Progenitor cell of endocrine pancreas (in vitro differentiated cells): ENCODE measurements at regions not wholly inside any gene's neighbourhood (a gene's known extent, or its start where the extent isn't known, plus 50 kb on each side); places are given as distances from the start of the nearest gene placed in this dataset.

ENCODE experiments used
- DNase-seq: peaks from one replicate; pipeline ENCODE4 v3.0.0; 2021; ENCODE audit warnings: low spot score; ENCODE audit not compliant: unreplicated experiment
- H3K27ac Mint-ChIP-seq: 2 replicates; pipeline ENCODE4 v1.8.0; 2021; ENCODE audit warnings: mild to moderate bottlenecking, moderate library complexity, mixed read lengths
- H3K27me3 Mint-ChIP-seq: 2 replicates; pipeline ENCODE4 v1.8.0; 2021; ENCODE audit warnings: mixed read lengths
- H3K36me3 Mint-ChIP-seq: 2 replicates; pipeline ENCODE4 v1.8.0; 2022; ENCODE audit warnings: mixed read lengths; ENCODE audit not compliant: insufficient read depth
- H3K4me1 Mint-ChIP-seq: 2 replicates; pipeline ENCODE4 v1.8.0; 2021; ENCODE audit warnings: low read depth, mixed read lengths
- H3K4me3 Mint-ChIP-seq: 2 replicates; pipeline ENCODE4 v1.8.0; 2021; ENCODE audit warnings: low read depth, mild to moderate bottlenecking, moderate library complexity, mixed read lengths
- H3K9me3 Mint-ChIP-seq: 2 replicates; pipeline ENCODE4 v1.8.0; 2021; ENCODE audit warnings: low read depth, mixed read lengths
- CTCF ChIP-seq: fragments of 200-600 bp; sonication (generic); IDR thresholded peaks from one replicate; pipeline ENCODE4 v1.5.0; 2021; ENCODE audit warnings: antibody characterized with exemption, mild to moderate bottlenecking; ENCODE audit not compliant: unreplicated experiment

DNA sequence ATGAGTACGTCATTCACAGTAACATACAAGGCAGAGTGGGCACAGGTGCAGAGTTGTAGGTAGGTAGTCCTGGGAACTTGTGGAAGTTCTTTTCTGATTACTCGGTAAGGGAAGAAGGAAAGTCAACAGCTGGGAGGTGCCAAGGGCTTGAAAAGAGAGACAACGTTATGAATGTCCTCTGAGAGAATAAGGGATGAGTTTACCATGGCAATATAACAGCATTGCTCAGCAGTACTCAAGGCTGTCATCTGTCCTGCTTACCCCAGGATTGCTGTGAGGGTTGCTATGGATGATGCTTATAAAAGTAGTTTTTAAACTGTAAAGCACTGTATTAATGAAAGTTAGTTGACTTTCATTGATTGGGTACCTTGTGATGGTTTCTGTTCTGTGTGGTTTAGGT is 369.1 kb upstream of the SGCD start:
- no peak for TF ChIP-seq CTCF
- H3K9me3 Mint-ChIP-seq = no peaks in the 10 kb centered on the region
- no peak overlapping the region for H3K27ac Mint-ChIP-seq
- no peaks in the 10 kb centered on the region for H3K36me3 Mint-ChIP-seq
- H3K4me1 Mint-ChIP-seq = no peaks in the 10 kb centered on the region
- no peak overlapping the region for H3K4me3 Mint-ChIP-seq
- H3K27me3 Mint-ChIP-seq = no peaks in the 10 kb centered on the region
- no peak for DNase-seq

DNA sequence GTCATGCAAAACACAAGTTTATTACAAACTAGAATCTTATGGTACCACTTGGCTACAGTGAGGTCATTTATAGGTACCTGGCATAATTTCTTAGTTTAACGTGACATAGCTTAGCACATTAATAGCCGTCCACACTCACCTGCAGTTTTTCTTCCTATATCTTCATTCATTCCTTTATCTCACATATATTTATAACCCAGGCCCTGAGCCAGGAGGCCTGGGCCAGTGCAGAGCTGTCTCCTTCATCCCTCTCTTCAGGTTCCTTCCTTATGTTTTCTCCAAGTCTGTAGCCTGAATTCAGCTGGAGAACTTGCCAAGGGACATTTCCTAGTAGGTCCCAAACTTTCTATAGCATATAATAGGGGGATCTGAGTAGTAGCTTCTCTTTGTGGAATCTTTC is 367.9 kb upstream of the SGCD start:
- Mint-ChIP-seq H3K27me3 (no peaks in the 10 kb centered on the region), H3K4me3 (no peak overlapping the region), H3K9me3 (no peaks in the 10 kb centered on the region), H3K27ac (no peak overlapping the region), H3K4me1 (no peaks in the 10 kb centered on the region), H3K36me3 (no peaks in the 10 kb centered on the region)
- TF ChIP-seq CTCF = no peak
- no peak for DNase-seq

GRCh38 chr5:155960177-155960576 is 366.8 kb upstream of the SGCD start:
- no peaks in the 10 kb centered on the region for H3K4me1 Mint-ChIP-seq
- no peak overlapping the region for H3K4me3 Mint-ChIP-seq
- no peaks in the 10 kb centered on the region for H3K9me3 Mint-ChIP-seq
- H3K27ac Mint-ChIP-seq = no peak overlapping the region
- H3K36me3 Mint-ChIP-seq = no peaks in the 10 kb centered on the region
- no peak for DNase-seq
- no peaks in the 10 kb centered on the region for H3K27me3 Mint-ChIP-seq
- no peak for TF ChIP-seq CTCF

DNA sequence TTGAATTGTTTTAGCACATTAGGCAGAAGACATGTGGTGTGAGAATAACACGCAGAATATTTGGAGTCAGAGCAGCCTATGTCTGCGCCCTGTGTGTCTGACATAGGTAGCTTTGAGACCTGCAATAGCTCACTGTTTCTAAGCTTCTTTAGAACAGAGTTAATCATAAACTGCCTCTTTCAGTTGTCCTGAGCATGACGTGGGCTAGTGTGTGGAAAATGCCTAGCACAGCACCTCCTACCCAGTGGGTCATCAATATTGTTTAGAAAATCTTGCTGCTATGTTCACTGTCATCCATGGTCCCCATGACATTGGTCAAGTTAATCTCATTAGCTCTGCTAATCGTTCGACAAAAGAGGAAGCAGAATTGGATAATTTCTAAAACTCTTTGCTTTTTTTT is 357.4 kb upstream of the SGCD start:
- H3K36me3 Mint-ChIP-seq = no peaks in the 10 kb centered on the region
- H3K4me3 Mint-ChIP-seq = no peak overlapping the region
- DNase-seq = no peak
- H3K27ac Mint-ChIP-seq = no peak overlapping the region
- H3K4me1 Mint-ChIP-seq = peaks cover 4% of the 10 kb centered on the region
- no peaks in the 10 kb centered on the region for H3K9me3 Mint-ChIP-seq
- H3K27me3 Mint-ChIP-seq = no peaks in the 10 kb centered on the region
- no peak for TF ChIP-seq CTCF

GRCh38 chr5:155974369-155974768 is 352.6 kb upstream of the SGCD start:
- peaks cover 4% of the 10 kb centered on the region for H3K4me1 Mint-ChIP-seq
- no peaks in the 10 kb centered on the region for H3K9me3 Mint-ChIP-seq
- no peak for DNase-seq
- H3K36me3 Mint-ChIP-seq = no peaks in the 10 kb centered on the region
- no peak for TF ChIP-seq CTCF
- no peak overlapping the region for H3K27ac Mint-ChIP-seq
- H3K27me3 Mint-ChIP-seq = no peaks in the 10 kb centered on the region
- H3K4me3 Mint-ChIP-seq = no peak overlapping the region
